Kasumi-1 (cell line): ENCODE measurements at regions not wholly inside any gene's neighbourhood (a gene's known extent, or its start where the extent isn't known, plus 50 kb on each side); places are given as distances from the start of the nearest gene placed in this dataset.

Experiments
- DNase-seq, 2 experiments: peaks; one replicate each; lab custom pipeline; 2025; lab: John Stamatoyannopoulos, UW

DNA sequence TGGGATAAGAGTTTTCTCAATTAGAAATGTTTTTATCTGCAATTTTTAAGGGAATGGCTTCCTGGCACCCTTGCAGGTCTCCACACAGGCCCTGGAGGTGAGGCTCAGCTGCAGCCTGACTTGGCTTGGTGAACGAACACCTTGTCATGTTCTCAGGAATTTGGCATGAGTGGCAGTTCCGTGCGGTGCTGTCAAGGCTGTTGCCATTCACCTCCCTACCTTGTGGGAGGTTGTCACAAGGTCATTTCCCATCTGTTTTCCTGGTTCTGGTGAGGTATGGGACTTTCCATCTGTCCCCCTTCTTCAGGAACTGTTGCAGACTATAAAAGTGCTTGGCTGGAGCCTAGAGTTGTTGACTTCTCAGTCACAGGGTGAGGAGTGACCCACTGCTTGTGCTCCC is 82.9 kb downstream of the ELOVL4 start:
- DNase-seq: no peak

DNA sequence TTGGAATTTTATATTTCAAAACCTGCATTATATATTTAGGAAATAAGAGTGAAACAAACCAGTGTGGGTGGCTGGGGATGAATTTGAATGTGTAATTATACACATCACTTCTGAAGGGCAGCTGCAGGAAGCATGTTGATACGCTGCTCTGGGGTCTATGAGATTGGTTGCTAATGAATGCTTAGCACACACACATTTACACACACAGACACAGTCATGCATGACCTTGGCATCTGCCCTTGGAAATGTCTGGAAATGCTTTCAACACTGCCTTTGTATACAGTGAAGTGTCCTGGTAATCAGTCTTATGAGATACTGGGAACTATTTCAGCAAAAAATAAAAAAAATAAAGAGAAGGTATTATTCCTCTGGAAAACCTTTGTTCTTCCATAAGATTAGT is 83.4 kb downstream of the ELOVL4 start:
- DNase-seq: no peak

DNA sequence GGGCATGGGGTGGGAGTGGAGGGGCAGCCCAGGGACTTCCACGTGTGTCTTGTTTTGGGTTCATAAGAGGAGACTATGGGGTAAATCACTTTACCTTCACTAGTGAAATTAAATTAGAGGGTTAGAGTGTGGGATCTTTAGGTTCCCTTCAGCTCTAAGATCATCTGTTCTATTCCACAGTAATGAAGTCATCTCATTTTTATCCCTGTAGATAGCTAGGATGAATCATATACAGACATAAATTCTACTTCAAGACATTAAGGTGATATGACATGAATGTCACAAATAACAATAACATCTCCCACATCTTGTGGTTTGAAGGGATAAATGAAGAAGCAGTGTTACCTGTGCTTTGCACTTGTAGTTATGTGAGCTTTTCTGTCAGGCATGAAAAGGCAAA is 83.8 kb downstream of the ELOVL4 start:
- DNase-seq: no peak

DNA sequence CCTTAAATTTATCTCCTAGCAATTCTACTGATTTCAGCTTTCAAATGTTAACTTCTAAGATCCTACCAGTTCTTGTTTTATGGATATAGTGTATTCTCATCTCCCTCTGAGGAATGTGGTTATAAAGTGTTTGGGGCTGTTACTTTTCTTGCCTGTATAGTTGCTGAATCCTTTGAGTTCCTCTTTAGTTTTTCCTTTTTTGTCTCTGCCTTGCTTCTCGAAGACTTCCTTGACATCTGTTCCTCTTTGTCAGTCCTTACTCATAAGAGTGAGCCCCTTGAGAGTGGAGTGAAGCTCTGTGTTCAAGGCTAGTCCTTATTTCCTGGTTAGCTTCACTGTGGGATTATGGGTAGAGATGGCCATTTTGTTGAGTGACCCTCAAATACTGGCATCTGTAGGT is 84.6 kb downstream of the ELOVL4 start:
- DNase-seq: peak; percentile 31 to 34

DNA sequence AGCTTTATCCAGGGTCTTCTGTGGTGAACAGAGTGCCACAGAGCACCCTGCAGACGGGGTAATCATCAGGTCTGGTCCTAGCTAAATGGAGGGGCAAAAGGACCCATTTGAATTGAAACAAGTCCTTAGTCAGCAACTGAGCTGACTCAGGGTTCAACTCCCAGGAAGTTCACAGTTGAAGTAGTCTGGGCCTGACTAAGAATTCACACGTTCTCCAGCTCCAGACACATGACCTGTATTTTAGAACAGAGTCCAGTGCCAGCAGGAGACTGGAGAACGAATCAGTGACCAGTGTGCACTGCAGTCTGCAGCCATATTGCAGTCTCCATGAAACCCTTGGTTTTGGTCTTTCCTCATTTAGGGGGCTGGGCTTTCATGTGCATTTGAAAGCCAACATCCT is 85.2 kb downstream of the ELOVL4 start:
- DNase-seq: no peak

DNA sequence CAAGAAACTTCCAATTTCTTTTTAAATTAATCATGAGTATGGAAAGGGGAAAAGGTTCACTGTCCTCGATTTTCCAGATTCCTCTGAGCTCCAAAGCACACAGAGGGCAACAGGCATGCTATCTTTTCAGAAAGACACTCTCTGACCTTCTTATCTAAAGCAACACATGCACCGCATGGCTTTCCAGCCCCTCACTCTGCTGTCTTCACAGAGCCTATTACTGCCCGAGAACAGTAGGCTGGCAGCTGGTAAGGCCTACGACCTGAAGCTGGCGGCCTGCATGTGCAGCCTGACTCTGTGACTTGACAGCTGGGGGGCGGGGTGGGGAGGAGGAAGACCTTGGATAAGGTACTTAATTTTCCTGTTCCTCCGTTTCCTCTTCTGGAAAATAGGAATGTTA is 86.3 kb downstream of the ELOVL4 start:
- DNase-seq: no peak

DNA sequence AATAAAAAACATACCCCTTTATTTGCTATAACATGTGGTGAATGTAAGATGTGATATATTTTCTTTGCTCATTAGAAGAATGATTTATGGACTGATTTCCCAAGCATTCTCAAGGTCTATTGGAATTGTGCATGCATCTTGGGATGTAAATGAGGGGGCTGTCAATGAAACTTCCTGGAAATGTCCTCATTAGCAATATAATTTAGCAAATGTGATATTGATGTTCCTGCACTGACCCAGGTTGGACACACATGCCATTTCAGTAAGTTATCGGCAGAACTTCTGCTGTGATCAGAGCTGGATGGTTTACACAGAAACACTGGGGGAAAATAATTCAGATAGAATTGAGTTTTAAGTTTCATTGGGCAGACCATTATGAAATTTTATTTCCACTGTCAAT is 99.9 kb downstream of the ELOVL4 start:
- no peak for DNase-seq

DNA sequence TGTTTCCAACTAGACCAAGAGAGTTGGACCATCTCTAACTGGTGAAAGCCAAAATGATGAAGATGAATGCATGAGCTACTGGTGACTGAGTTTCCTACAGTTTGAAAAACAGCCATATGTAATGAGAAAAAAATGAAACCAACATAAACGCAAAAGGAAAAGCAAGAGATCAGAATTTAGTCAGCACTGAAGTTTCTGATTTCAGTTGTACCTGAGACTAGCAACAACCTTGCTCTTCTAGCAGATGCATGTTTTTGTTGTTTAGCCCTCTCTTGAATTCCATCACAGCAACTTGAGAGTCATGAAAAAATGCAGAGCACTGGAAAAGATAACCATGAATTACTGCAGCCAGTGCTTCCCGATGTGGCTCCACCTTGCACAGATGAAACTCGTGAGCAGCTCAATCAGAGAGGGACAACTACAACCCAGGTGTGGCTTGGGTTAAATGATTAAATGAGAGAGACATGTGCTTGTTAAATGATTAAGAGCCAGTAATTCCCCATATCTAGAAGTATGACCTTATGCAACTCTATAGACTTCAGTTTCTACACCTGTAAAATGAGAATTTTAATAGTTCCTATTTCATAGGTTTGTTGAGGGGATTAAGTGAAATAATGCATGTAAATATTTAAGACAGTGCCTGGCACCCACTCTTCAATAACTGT is 104.8 kb downstream of the ELOVL4 start:
- no peak for DNase-seq

DNA sequence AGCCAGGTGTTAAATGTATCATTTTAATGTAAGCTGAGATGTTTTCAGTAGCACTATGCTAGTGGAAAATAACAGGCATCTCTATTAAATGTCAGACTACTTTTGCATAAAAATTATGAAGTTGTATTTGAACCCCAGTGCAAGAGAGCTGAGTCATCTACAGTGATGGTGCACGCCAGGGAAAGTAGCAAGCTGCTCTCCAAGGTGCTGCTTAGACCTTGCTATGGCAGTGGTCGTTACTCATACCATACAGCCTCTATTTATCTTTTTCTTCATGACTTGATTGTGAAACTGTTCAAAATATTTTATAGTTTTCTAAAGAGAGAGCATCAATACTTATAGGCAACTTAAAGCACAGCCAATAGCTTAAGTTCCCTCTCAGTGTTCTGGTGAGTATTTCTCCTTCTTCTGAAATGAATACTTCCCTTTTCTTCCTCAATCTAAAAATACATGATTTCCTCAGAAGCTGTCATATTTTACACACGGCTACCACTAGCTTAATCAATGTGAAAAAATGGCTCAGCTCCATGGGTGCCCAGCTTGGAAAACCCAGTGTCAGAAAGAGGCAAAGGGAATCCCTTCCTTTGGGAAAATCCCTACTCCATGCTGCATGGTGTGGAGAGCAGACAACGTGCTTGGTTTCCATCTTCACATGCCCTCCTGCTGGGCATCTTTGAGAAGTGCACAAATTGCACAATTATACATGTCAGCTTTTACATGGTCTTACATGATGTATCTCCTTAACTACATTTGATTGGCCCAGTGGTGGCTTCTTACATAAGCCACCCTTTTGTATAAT is 105.6 kb downstream of the ELOVL4 start:
- peak; percentile 67 to 68 for DNase-seq

DNA sequence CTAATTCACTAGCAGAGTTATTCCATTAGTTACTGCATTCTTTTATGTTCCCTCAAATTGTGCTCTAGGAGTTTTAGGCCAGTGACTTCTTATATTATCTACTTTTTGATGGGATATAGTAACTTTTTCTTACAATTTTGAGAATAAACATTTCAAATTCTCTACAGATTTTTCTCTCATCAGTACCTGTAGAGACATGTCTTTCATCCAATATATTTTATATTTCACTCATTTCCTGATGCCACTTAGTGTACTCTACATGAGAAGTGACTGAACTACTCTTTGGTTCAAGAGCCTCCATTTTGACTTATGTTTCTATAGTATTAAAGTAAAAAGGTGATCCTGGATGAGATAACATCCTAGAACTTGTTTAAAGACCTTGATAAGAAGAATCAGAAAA is 108.5 kb downstream of the ELOVL4 start:
- no peak for DNase-seq

DNA sequence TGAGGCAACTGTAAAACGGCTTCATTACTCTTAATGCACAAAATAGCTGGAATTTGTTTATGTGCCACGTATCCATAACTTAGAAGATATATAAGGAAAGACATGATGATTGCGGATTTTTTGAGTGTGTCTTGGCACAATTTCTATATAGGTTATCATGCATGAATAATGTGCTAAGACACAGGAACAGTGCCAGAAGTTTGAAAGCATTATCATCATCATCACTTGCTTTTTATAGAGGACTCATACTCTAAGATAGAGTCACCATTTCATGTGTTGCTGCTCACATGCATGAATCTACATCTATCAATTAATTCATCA is 113.4 kb downstream of the ELOVL4 start:
- DNase-seq: no peak

DNA sequence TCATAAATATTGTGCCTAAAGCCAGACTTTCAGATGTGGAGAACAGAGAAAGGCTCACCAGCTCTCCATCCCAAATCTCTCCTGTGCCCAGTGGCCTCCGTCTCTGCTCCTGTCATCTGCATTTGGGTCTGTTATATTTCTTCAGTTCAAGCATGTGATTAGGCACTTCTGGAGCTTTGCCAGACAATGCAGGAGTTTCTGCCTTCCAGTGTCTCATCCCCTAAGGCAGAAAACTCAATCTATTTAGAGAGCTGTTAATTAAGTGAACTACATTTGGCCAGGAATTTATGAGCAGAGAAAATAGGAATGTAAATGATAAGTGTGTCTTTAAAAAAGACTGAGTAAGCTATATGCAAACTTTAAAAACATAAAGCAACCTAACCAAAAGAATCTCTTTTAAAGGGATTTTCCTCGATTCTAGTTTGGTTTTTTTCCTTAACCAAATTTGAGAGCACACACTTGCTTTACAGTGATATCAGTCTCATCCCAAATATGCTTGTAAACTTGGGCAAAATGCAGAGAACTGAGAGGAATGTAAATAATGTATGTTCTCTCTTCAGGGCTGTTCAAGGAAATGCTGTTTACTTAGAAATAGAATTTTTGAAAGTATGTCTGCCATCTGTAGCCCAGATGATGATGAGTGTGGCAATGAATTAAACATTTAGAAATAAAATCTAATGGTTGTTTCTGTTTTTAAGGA is 113.9 kb downstream of the ELOVL4 start:
- DNase-seq: no peak

DNA sequence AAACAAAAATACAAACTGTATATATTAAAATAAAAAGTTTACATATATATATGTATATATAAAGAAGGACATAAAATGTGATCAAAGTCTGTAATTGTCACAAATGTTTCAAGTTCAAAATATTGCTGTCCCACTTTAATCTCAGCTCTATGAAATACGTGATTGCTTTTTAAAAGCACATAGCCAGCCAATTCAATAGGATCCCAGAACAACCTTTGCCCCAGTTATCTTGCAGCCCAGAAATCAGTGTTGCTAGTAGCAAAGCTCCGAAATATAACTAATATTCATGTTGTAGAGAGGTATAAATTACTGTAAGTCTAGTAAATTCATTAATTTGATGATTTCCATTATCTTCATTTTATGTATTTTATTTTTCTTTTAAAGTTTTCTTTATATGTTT is 114.6 kb downstream of the ELOVL4 start:
- DNase-seq: no peak

DNA sequence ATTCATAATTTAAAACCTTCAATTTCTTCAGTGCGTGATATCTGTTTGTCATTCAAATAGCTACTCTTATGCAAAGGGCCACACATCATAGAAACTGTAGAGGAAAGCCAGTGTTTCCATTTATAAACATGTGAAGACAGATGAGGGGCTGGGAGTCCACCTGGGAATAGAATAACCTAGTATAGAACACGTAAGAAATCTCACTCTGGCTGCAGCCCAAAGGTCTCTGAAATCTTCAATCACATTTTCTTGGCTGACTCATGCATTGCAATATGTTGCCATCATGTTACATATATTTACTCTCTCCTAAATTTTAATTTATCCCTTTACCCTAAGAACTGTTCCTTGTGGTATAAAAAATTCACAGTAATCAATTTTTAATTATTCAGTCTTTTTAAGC is 123.2 kb downstream of the ELOVL4 start:
- DNase-seq: no peak

DNA sequence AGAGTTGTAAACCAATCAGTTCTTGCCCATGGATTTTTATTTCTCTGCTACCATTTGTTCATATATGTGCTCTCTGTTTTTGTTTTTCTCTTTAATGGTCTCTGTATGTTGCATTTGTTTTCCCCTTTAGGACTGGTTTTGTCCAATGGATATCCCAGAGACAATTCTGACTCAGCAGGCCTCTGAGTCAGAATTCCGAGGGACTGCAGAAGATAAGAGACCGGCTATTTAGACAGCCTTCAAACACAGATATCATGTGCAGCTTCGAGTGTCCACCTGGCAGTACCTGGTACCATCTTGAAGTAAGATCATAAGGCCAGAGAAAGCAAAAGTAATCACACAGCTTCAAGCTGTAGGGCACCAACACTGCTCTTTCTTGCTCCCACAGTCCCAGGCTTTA is 125.5 kb downstream of the ELOVL4 start:
- no peak for DNase-seq

DNA sequence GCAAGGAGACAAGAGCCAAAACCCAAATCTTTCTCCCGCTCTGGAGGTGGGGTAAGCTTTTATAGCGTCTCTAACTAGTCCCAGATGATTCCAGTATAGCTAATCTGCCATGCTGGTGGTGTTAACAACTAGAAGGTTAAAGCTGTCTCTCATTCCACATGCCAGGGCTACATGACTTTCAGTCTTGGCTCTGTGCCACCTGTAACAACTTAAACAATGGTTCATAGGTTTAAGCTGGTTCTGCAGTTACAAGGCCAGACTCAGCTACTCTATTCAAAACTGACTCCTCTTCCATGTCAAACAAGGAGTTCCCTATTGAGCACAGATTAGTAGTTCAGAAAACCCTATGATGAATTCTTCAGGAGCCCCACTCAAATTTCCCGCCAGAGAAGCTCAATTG is 128.9 kb downstream of the ELOVL4 start:
- DNase-seq: no peak

DNA sequence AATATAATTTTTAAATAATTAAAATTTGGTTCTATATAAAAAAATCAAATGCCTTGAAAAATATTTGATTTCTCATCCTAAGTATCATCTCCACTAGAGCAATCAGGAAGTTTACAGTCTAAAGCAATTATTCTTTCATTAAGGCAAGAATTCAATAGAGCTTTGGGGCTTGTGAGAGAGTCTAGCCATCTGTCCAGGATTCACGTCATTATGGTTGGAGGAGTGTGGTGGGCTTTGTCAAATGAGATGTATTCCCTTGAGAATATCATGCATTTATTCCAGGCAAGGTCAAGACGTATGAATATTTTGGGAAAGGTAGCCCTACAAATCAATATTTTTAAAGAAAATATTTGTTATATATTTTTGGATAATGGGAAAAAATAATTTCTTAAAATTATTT is 132.4 kb downstream of the ELOVL4 start:
- no peak for DNase-seq

DNA sequence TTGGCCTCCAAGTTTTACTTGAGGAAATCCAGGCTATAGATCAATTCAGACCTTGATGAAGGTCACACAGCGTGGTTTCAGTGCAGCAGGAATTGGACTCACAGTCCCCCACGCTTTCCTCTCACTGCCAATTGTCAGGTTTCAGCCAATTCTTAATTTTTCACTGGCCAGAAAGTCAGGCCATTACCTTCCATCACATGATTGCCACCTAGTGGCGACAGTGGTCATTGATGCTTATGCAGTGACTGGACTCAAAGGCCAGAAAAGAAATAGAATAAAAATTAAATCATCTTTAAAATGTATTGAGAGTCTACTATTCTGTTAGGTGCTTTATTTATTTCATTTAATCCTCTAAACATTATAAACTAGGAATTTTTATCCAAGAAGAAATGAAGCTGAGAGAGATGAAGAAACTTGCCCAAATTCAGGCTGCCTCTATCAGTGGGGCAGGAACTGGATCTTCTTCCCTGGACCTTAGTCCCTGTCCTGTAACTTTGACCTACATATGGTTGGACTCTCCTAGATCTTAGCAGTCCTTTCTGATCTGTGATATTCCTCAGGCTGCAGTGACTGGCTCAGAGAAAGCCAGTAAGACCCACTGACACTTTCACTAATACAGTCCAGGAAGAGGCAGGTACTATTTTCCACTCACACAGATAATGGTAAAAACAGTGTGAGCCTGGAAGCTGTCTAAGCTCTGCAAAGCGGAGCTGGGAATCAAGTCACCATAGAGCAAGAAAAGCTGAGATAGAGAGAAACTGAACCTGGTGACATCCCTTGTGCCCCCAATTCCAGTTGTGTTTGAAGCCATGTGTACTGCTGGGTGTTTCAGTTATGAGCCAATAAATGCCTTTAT is 133.3 kb downstream of the ELOVL4 start:
- DNase-seq: peak; percentile 34 to 38

DNA sequence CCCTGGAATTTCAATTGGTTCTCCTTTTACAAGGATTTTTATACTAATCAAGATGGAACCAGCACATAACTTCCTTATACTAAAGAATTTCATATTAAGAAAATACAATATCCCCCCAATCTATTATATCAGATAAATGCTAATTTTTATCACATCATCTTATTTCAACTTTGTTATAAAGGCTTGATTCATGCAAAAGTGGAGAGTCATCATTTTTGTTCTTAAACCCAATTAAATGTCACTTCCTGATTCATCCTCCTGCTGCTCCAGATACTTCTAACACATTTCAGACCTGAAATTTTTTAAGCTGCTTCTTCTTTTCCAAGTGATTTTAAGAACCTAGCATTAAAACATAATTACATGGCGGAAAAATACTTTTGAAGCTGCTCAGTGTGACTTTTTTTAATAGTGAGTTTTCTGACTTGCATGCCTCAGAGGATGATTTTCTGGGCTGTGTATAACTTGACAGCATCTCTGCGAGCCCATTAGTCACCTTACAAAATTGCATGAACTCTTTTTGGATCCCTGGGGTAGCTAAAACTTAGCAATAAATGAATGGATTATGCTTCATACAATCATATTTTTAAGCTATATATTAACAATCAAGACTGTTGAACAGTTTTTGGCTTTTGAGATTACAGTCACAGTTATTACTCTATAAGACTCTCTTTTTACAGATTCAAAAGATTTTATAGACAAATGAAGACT is 134.1 kb downstream of the ELOVL4 start:
- DNase-seq: no peak

DNA sequence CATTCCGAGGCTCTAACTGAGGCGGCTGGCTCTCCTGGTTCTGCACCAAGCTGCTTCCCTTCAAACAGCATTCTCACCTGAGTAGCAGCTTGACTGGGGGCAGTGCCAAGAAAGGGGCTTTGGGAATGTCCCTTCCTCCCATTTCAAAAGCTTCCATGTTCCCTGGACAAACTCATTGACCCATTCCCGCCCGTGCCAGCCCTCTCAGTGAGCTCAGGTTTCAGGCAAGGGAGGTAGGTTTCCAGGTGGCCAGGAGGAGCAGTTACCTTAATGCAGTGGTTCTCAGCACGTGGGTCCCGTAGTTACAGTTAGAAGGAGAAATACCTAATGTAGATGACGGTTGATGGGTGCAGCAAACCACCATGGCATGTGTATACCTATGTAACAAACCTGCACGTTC is 135.2 kb downstream of the ELOVL4 start:
- no peak for DNase-seq

DNA sequence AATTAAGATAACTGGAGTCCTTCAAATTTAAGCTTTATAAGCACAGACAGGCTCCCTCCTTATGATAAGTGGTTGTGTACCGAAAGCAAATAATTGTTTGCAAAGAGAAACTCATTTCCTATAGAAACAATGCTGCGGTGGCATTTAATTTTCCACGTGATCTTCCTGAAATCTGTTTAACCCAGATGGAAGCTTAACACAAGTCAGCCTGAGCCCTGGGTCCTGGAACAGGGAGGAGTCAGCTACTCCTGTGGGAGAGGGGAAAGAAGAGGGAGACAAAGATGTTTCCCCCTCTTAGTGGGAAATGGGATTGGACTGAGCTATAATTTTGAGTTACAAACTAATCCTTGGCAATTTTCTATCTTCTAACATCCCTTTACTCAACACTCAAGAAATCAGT is 136.5 kb downstream of the ELOVL4 start:
- no peak for DNase-seq

DNA sequence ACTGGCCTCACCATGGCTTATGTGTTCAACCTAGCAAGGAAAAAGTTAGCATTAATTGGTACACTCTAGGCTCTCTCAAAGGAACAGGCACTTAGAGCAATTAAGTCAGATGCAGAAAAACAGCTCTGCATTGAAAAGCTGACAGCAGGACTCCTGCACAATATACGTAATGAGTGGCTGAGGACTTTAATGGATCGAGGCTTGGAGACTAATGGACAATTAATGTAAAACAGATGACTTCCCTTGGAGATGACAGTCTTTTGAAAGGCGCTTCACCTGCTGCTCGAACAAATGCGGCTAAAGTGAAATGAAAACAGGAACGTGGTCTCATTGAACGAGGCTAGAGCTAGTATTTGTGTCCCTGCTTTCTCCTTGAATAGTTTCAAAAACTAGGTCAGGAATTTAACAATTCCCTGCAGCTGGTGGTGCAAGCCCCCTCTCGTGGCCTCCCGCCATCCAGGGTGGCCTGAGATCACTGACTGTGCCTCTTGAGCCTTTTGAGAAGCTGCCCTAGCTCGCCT is 137.1 kb downstream of the ELOVL4 start:
- no peak for DNase-seq
